ENCODE measurements at regions not wholly inside any gene's neighbourhood (a gene's known extent, or its start where the extent isn't known, plus 50 kb on each side); places are given as distances from the start of the nearest gene placed in this dataset.

- Histone ChIP-seq H3K27me3 (no peaks in the 10 kb centered on the region), H3K4me1 (no peaks in the 10 kb centered on the region), H3K36me3 (no peaks in the 10 kb centered on the region), H3K9me3 (no peaks in the 10 kb centered on the region), H3K4me3 (ENCODE audit: low read depth, low read length) (no peak overlapping the region)
- TF ChIP-seq CTCF (IDR thresholded peaks at IDR 0.05; ENCODE audit: low read depth, low read length) = no peak
- no peak for DNase-seq
These were observed 176.4 kb upstream of the MYT1L start for GRCh38 chr2:2507417-2507997.

- Histone ChIP-seq H3K4me3 (ENCODE audit: low read depth, low read length) (no peak overlapping the region), H3K36me3 (no peaks in the 10 kb centered on the region), H3K4me1 (no peaks in the 10 kb centered on the region), H3K9me3 (no peaks in the 10 kb centered on the region), H3K27me3 (no peaks in the 10 kb centered on the region)
- DNase-seq = no peak
- TF ChIP-seq CTCF (IDR thresholded peaks at IDR 0.05; ENCODE audit: low read depth, low read length) = no peak
These were observed 175.5 kb upstream of the MYT1L start for GRCh38 chr2:2506536-2506935.

GRCh38 chr2:2505604-2506003 is 174.5 kb upstream of the MYT1L start:
- Histone ChIP-seq H3K9me3 (no peaks in the 10 kb centered on the region), H3K4me3 (ENCODE audit: low read depth, low read length) (no peak overlapping the region), H3K4me1 (no peaks in the 10 kb centered on the region), H3K36me3 (no peaks in the 10 kb centered on the region), H3K27me3 (no peaks in the 10 kb centered on the region)
- DNase-seq = no peak
- no peak for TF ChIP-seq CTCF (IDR thresholded peaks at IDR 0.05; ENCODE audit: low read depth, low read length)

DNA sequence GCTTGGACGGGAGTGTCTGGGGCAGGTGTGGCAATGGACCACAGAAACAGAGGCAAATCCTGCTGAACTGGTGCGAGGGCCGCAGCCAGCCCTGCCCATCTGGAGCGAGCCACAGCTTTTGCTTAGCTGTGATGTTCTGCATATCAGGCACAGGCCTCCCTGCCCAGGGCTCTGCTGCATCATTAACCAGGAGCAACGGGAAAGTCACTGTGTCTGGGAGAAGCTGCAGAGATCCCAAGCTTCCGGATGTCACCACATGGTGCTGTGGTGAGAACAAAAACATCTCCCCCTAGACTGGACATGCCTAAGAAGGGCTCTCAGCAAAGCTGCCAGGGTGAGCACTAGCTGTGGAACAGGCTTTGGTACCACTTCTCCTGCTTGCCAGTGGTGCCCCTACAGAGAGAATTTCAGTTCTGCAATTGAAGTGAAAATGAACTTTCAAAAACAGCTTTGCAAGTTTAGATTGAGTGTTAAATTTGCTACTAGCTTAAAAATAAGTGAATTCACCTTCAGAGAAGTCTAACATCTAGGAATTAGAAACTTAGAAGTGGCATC is 172.9 kb upstream of the MYT1L start:
- no peaks in the 10 kb centered on the region for H3K36me3 ChIP-seq
- no peak for DNase-seq

DNA sequence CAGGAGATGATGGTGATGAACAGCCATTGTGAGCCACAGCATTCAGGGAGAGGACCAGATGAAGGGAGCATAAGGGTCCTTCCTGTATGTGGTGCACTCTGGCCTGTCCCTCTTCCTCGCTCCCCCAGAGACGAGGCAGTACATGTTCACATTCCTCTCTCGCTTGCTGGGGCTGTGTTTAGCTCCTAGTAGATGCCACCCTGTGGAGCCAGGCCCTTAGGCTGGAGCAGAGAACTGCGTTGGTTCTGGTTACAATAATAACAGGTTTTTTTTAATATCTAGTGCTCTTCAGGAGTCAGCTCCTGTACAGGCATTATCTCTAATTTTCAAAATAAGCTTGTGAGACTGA is 171.1 kb upstream of the MYT1L start:
- no peaks in the 10 kb centered on the region for H3K27me3 ChIP-seq
- H3K4me1 ChIP-seq = no peaks in the 10 kb centered on the region
- H3K4me3 ChIP-seq (ENCODE audit: low read depth, low read length) = no peak overlapping the region
- H3K9me3 ChIP-seq = no peaks in the 10 kb centered on the region
- H3K36me3 ChIP-seq = no peaks in the 10 kb centered on the region
- no peak for DNase-seq
- no peak for TF ChIP-seq CTCF (IDR thresholded peaks at IDR 0.05; ENCODE audit: low read depth, low read length)

More for the DNA sequence above, 172.9 kb upstream of the MYT1L start:
- Histone ChIP-seq H3K27me3 (no peaks in the 10 kb centered on the region), H3K9me3 (no peaks in the 10 kb centered on the region), H3K4me3 (ENCODE audit: low read depth, low read length) (no peak overlapping the region), H3K4me1 (no peaks in the 10 kb centered on the region)
- no peak for TF ChIP-seq CTCF (IDR thresholded peaks at IDR 0.05; ENCODE audit: low read depth, low read length)

DNA sequence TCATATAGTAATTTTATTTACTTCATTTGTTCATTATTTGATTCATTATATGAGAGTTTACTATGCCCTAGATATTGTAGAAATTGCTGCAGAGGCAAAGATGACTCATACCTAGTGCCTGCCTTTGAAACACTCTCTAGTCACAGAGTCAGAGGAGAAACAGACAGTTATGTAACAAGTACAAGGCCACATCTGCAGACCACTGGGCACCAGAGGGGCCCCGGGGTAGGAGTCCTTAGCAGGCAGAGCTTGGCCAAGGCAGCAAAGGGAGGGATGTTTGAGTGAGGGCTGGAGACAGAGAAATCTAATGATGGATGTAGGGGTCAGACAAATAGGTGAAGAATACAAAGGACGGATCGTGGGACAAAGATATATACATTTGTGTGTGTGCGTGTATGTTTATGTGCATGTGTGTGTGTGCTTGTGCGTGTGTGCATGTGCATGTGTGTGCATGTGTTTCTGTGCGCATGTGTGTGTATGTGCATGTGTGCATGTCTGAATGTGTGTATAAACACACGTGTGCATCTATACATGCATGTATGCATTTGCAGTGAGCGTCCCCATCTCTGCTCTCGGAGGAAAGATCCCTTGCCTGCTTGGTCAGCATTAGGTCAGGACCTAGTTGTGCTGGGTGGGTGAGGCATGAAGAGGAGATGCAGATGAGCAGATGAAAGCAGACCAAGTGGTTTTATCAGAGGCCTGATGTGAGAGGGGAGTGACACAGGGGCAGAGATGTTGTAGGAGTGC is 170.6 kb upstream of the MYT1L start:
- H3K9me3 ChIP-seq = no peaks in the 10 kb centered on the region
- no peaks in the 10 kb centered on the region for H3K4me1 ChIP-seq
- H3K4me3 ChIP-seq (ENCODE audit: low read depth, low read length) = no peak overlapping the region
- H3K36me3 ChIP-seq = no peaks in the 10 kb centered on the region
- no peak for TF ChIP-seq CTCF (IDR thresholded peaks at IDR 0.05; ENCODE audit: low read depth, low read length)
- peak; percentile 30 for DNase-seq
- H3K27me3 ChIP-seq = no peaks in the 10 kb centered on the region

Data from BE2C (cell line).